ENCODE measurements at regions not wholly inside any gene's neighbourhood (a gene's known extent, or its start where the extent isn't known, plus 50 kb on each side); places are given as distances from the start of the nearest gene placed in this dataset.

GRCh38 chr4:30901461-30902451, 181.6 kb downstream of the PCDH7 start:
- no peak for TF ChIP-seq CTCF (IDR thresholded peaks at IDR 0.05; ENCODE audit: low read depth, low read length)
- no peak for DNase-seq (ENCODE audit: extremely low read depth, low read depth)

- DNase-seq (ENCODE audit: extremely low read depth, low read depth) = no peak
Observed at GRCh38 chr4:30903502-30904214, 183.5 kb downstream of the PCDH7 start.

GRCh38 chr4:30904215-30904555, 184.0 kb downstream of the PCDH7 start:
- TF ChIP-seq CTCF (IDR thresholded peaks at IDR 0.05; ENCODE audit: low read depth, low read length) = no peak
- DNase-seq (ENCODE audit: extremely low read depth, low read depth) = no peak

More at GRCh38 chr4:30903502-30904214, 183.5 kb downstream of the PCDH7 start:
- TF ChIP-seq CTCF (IDR thresholded peaks at IDR 0.05; ENCODE audit: low read depth, low read length) = no peak

- DNase-seq (ENCODE audit: extremely low read depth, low read depth) = no peak
- TF ChIP-seq CTCF (IDR thresholded peaks at IDR 0.05; ENCODE audit: low read depth, low read length) = no peak
Observed at GRCh38 chr4:30904588-30904987, 184.4 kb downstream of the PCDH7 start.

- no peak for DNase-seq (ENCODE audit: extremely low read depth, low read depth)
- TF ChIP-seq CTCF (IDR thresholded peaks at IDR 0.05; ENCODE audit: low read depth, low read length) = no peak
Observed at GRCh38 chr4:30912098-30912714, 192.0 kb downstream of the PCDH7 start.

- no peak for DNase-seq (ENCODE audit: extremely low read depth, low read depth)
- TF ChIP-seq CTCF (IDR thresholded peaks at IDR 0.05; ENCODE audit: low read depth, low read length) = no peak
Observed at GRCh38 chr4:30916337-30917274, 196.4 kb downstream of the PCDH7 start.
